ENCODE measurements at regions not wholly inside any gene's neighbourhood (a gene's known extent, or its start where the extent isn't known, plus 50 kb on each side); places are given as distances from the start of the nearest gene placed in this dataset.

DNA sequence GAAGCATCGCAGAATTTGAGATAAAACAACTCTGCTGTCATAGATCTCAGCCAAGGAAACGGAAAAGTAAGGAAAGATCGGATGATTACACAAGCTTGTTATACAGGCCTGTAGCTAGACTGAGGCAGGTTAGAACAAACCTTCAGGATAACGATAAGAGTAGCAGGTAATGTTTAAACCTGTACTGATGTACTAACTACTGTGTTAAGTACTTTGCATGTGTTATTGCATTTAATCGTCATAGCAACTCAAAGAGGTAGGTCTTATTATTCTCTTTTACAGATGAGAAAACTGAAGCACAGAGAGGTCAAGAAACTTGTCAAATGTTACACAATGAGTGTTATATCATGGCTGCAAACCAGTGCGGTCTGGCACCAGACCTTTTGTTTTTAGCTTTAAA is 352.5 kb downstream of the GPAM start:
- DNase-seq = no peak
- Histone ChIP-seq H3K27me3 (ENCODE audit: low read depth) (peaks cover 17% of the 10 kb centered on the region), H3K4me3 (no peak overlapping the region), H3K36me3 (no peaks in the 10 kb centered on the region), H3K27ac (replicated peaks) (no peak overlapping the region), H3K9me3 (replicated peaks) (no peaks in the 10 kb centered on the region), H3K4me1 (no peaks in the 10 kb centered on the region)
- intact Hi-C loops (cut with micrococcal nuclease) = no loop called here
- no peak for TF ChIP-seq CTCF (IDR thresholded peaks at IDR 0.05; ENCODE audit: borderline replicate concordance)

GRCh38 chr10:111833251-111833650 is 350.3 kb downstream of the GPAM start:
- no peak for TF ChIP-seq CTCF (IDR thresholded peaks at IDR 0.05; ENCODE audit: borderline replicate concordance)
- intact Hi-C loops (cut with micrococcal nuclease) = no loop called here
- H3K4me1 ChIP-seq = no peaks in the 10 kb centered on the region

GRCh38 chr10:111835574-111835973 is 348.0 kb downstream of the GPAM start:
- Histone ChIP-seq H3K27ac (replicated peaks) (no peak overlapping the region), H3K36me3 (no peaks in the 10 kb centered on the region), H3K4me3 (no peak overlapping the region), H3K27me3 (ENCODE audit: low read depth) (peaks cover 25% of the 10 kb centered on the region), H3K9me3 (replicated peaks) (no peaks in the 10 kb centered on the region), H3K4me1 (no peaks in the 10 kb centered on the region)
- intact Hi-C loops (cut with micrococcal nuclease) = no loop called here
- no peak for TF ChIP-seq CTCF (IDR thresholded peaks at IDR 0.05; ENCODE audit: borderline replicate concordance)
- no peak for DNase-seq

More at GRCh38 chr10:111833251-111833650, 350.3 kb downstream of the GPAM start:
- Histone ChIP-seq H3K9me3 (replicated peaks) (no peaks in the 10 kb centered on the region), H3K27ac (replicated peaks) (no peak overlapping the region), H3K36me3 (no peaks in the 10 kb centered on the region), H3K4me3 (no peak overlapping the region), H3K27me3 (ENCODE audit: low read depth) (peaks cover 25% of the 10 kb centered on the region)
- DNase-seq = no peak

GRCh38 chr10:111836064-111836463 is 347.5 kb downstream of the GPAM start:
- no peak for DNase-seq
- intact Hi-C loops (cut with micrococcal nuclease) = no loop called here
- no peak overlapping the region for H3K27ac ChIP-seq (replicated peaks)
- H3K4me3 ChIP-seq = no peak overlapping the region
- no peak for TF ChIP-seq CTCF (IDR thresholded peaks at IDR 0.05; ENCODE audit: borderline replicate concordance)
- H3K36me3 ChIP-seq = no peaks in the 10 kb centered on the region
- H3K27me3 ChIP-seq (ENCODE audit: low read depth) = peaks cover 25% of the 10 kb centered on the region
- H3K9me3 ChIP-seq (replicated peaks) = no peaks in the 10 kb centered on the region
- H3K4me1 ChIP-seq = no peaks in the 10 kb centered on the region

- intact Hi-C loops (cut with micrococcal nuclease) = no loop called here
- peaks cover 25% of the 10 kb centered on the region for H3K27me3 ChIP-seq (ENCODE audit: low read depth)
- no peak for TF ChIP-seq CTCF (IDR thresholded peaks at IDR 0.05; ENCODE audit: borderline replicate concordance)
- no peak overlapping the region for H3K27ac ChIP-seq (replicated peaks)
- H3K4me3 ChIP-seq = no peak overlapping the region
- H3K36me3 ChIP-seq = no peaks in the 10 kb centered on the region
- DNase-seq = no peak
- H3K9me3 ChIP-seq (replicated peaks) = no peaks in the 10 kb centered on the region
- no peaks in the 10 kb centered on the region for H3K4me1 ChIP-seq
Measured at GRCh38 chr10:111836571-111836970, 347.0 kb downstream of the GPAM start.

DNA sequence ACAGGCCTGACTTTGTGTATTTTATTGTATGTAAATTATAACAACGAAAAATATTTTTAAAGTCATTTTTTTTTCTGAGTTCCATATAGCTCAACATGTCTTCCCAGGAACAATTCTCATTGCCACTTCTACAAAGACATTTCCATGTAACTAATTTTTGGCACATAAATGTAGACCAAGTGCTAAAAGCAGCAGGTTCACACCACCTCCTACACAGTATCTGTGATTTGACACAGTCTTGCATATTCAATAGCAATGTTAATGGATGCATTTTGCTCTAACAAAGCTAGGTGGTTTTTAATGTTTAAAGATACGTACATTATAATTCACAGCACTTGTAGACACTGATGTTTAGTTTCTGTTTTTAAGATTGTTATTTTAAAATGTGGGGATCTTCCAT is 346.5 kb downstream of the GPAM start:
- H3K4me1 ChIP-seq = no peaks in the 10 kb centered on the region
- H3K27me3 ChIP-seq (ENCODE audit: low read depth) = peaks cover 25% of the 10 kb centered on the region
- no peak for TF ChIP-seq CTCF (IDR thresholded peaks at IDR 0.05; ENCODE audit: borderline replicate concordance)
- no peaks in the 10 kb centered on the region for H3K36me3 ChIP-seq
- H3K27ac ChIP-seq (replicated peaks) = no peak overlapping the region
- no peaks in the 10 kb centered on the region for H3K9me3 ChIP-seq (replicated peaks)
- H3K4me3 ChIP-seq = no peak overlapping the region
- DNase-seq = no peak
- intact Hi-C loops (cut with micrococcal nuclease) = no loop called here
